ENCODE measurements at regions not wholly inside any gene's neighbourhood (a gene's known extent, or its start where the extent isn't known, plus 50 kb on each side); places are given as distances from the start of the nearest gene placed in this dataset.

- DNase-seq: no peak
- no peaks in the 10 kb centered on the region for H3K79me2 ChIP-seq (ENCODE audit: control insufficient read depth, insufficient read depth, low read length)
- H3K4me3 Mint-ChIP-seq: no peak overlapping the region
- no peak overlapping the region for H3K4me2 ChIP-seq (replicated peaks; ENCODE audit: low read depth, low read length, poor library complexity, severe bottlenecking)
- ChIA-PET POLR2A (no interaction called here), CTCF (no interaction called here)
- H3K4me1 Mint-ChIP-seq: no peaks in the 10 kb centered on the region
- H3K4me1 ChIP-seq (ENCODE audit: control insufficient read depth in 2 of 2, insufficient read depth in 2 of 2, low read length in 2 of 2): no peaks in the 10 kb centered on the region
- no peak overlapping the region for H3K9ac ChIP-seq (ENCODE audit: low read length)
- no peaks in the 10 kb centered on the region for H3K27me3 ChIP-seq (replicated peaks in 1 of 4; ENCODE audit: control extremely low read depth in 1 of 4, control insufficient read depth in 3 of 4, insufficient read depth in 4 of 4, low read length in 3 of 4)
- H3K9me3 Mint-ChIP-seq (ENCODE audit: insufficient read depth): no peaks in the 10 kb centered on the region
- no peaks in the 10 kb centered on the region for H3K27me3 Mint-ChIP-seq
- no peak overlapping the region for H3K4me3 ChIP-seq (ENCODE audit: control extremely low read depth in 1 of 5, extremely low read depth in 1 of 5, insufficient read depth in 1 of 5, low read depth in 2 of 5, low read length in 4 of 5)
- WGBS (ENCODE audit: insufficient coverage): 91% methylated on average over 8 of the region's 8 CpGs
- H3K36me3 ChIP-seq (replicated peaks in 1 of 2; ENCODE audit: control extremely low read depth in 1 of 2, control insufficient read depth in 1 of 2, extremely low read depth in 1 of 2, insufficient read depth in 2 of 2, low read length in 1 of 2): no peaks in the 10 kb centered on the region
- no peak overlapping the region for H3K27ac ChIP-seq (ENCODE audit: low read length in 2 of 2)
- TF ChIP-seq EZH2 (IDR thresholded peaks at IDR 0.05; ENCODE audit: borderline replicate concordance, insufficient read depth, low read depth, low read length, poor library complexity, severe bottlenecking): no peak
- TF ChIP-seq, protein P1, sequence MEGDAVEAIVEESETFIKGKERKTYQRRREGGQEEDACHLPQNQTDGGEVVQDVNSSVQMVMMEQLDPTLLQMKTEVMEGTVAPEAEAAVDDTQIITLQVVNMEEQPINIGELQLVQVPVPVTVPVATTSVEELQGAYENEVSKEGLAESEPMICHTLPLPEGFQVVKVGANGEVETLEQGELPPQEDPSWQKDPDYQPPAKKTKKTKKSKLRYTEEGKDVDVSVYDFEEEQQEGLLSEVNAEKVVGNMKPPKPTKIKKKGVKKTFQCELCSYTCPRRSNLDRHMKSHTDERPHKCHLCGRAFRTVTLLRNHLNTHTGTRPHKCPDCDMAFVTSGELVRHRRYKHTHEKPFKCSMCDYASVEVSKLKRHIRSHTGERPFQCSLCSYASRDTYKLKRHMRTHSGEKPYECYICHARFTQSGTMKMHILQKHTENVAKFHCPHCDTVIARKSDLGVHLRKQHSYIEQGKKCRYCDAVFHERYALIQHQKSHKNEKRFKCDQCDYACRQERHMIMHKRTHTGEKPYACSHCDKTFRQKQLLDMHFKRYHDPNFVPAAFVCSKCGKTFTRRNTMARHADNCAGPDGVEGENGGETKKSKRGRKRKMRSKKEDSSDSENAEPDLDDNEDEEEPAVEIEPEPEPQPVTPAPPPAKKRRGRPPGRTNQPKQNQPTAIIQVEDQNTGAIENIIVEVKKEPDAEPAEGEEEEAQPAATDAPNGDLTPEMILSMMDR (IDR thresholded peaks at IDR 0.05): no peak
- H4K20me1 ChIP-seq (ENCODE audit: control insufficient read depth, insufficient read depth, low read length, poor library complexity, severe bottlenecking): no peaks in the 10 kb centered on the region
- H3K9me3 ChIP-seq (ENCODE audit: control extremely low read depth in 1 of 3, control insufficient read depth in 2 of 3, insufficient read depth in 1 of 3, low read length in 2 of 3): no peaks in the 10 kb centered on the region
- ATAC-seq (ENCODE audit: low read depth): no peak
- intact Hi-C loops (cut with micrococcal nuclease): no loop called here
- H2AFZ ChIP-seq (ENCODE audit: insufficient read depth, low read depth, low read length, poor library complexity, severe bottlenecking): no peak overlapping the region
- no peak overlapping the region for H3K27ac Mint-ChIP-seq
Measured at GRCh38 chr2:120919216-120919615, 183.5 kb downstream of the GLI2 start.

GRCh38 chr2:120919771-120920453 is 184.2 kb downstream of the GLI2 start:
- Histone ChIP-seq H3K27me3 (replicated peaks in 1 of 4; ENCODE audit: control extremely low read depth in 1 of 4, control insufficient read depth in 3 of 4, insufficient read depth in 4 of 4, low read length in 3 of 4) (no peaks in the 10 kb centered on the region), H3K4me3 (ENCODE audit: control extremely low read depth in 1 of 5, extremely low read depth in 1 of 5, insufficient read depth in 1 of 5, low read depth in 2 of 5, low read length in 4 of 5) (no peak overlapping the region), H3K4me1 (ENCODE audit: control insufficient read depth in 2 of 2, insufficient read depth in 2 of 2, low read length in 2 of 2) (no peaks in the 10 kb centered on the region), H3K4me2 (replicated peaks; ENCODE audit: low read depth, low read length, poor library complexity, severe bottlenecking) (no peak overlapping the region), H3K9me3 (ENCODE audit: control extremely low read depth in 1 of 3, control insufficient read depth in 2 of 3, insufficient read depth in 1 of 3, low read length in 2 of 3) (no peaks in the 10 kb centered on the region), H4K20me1 (ENCODE audit: control insufficient read depth, insufficient read depth, low read length, poor library complexity, severe bottlenecking) (no peaks in the 10 kb centered on the region), H3K36me3 (replicated peaks in 1 of 2; ENCODE audit: control extremely low read depth in 1 of 2, control insufficient read depth in 1 of 2, extremely low read depth in 1 of 2, insufficient read depth in 2 of 2, low read length in 1 of 2) (no peaks in the 10 kb centered on the region), H3K79me2 (ENCODE audit: control insufficient read depth, insufficient read depth, low read length) (no peaks in the 10 kb centered on the region), H3K27ac (ENCODE audit: low read length in 2 of 2) (no peak overlapping the region), H2AFZ (ENCODE audit: insufficient read depth, low read depth, low read length, poor library complexity, severe bottlenecking) (no peak overlapping the region), H3K9ac (ENCODE audit: low read length) (no peak overlapping the region)
- CTCF ChIA-PET: no interaction called here
- 91% methylated on average over 18 of the region's 19 CpGs for WGBS (ENCODE audit: insufficient coverage)
- intact Hi-C loops (cut with micrococcal nuclease): no loop called here
- Mint-ChIP-seq H3K4me3 (no peak overlapping the region), H3K9me3 (ENCODE audit: insufficient read depth) (no peaks in the 10 kb centered on the region), H3K27me3 (no peaks in the 10 kb centered on the region), H3K4me1 (no peaks in the 10 kb centered on the region), H3K27ac (no peak overlapping the region)
- DNase-seq (no peak), ATAC-seq (ENCODE audit: low read depth) (no peak)
- no peak for TF ChIP-seq EZH2 (IDR thresholded peaks at IDR 0.05; ENCODE audit: borderline replicate concordance, insufficient read depth, low read depth, low read length, poor library complexity, severe bottlenecking)
- TF ChIP-seq, protein P1 (IDR thresholded peaks at IDR 0.05): no peak
- POLR2A ChIA-PET: no interaction called here

Measured in B cell (primary cell).